GM23338 (cell line): ENCODE measurements at regions not wholly inside any gene's neighbourhood (a gene's known extent, or its start where the extent isn't known, plus 50 kb on each side); places are given as distances from the start of the nearest gene placed in this dataset.

ENCODE experiments used
- ATAC-seq: fragments of 200-7000 bp; cut with Tn5 transposase; 3 replicates; pipeline ENCODE4 v1.9.1; 2020
- DNase-seq: peaks from one replicate; pipeline ENCODE4 v3.0.0-alpha.2; 2015; ENCODE audit warnings: low spot score
- H2AFZ ChIP-seq: fragments of 200-600 bp; sonication (generic); 2 replicates; pipeline ENCODE4 v1.8.0; 2016; ENCODE audit warnings: antibody characterized with exemption, mild to moderate bottlenecking, moderate library complexity
- H3F3A ChIP-seq: fragments of 200-600 bp; sonication (generic); replicated peaks from 2 replicates; pipeline ENCODE4 v1.8.0; 2017; ENCODE audit warnings: antibody characterized with exemption, mixed run types, low read depth
- H3K27ac ChIP-seq: fragments of 200-600 bp; sonication (generic); 2 replicates; pipeline ENCODE4 v1.6.1; 2016; ENCODE audit warnings: low read depth
- H3K27me3 ChIP-seq: fragments of 200-600 bp; sonication (generic); 2 replicates; pipeline ENCODE4 v1.8.0; 2016; ENCODE audit warnings: mild to moderate bottlenecking, mixed run types, moderate library complexity; ENCODE audit not compliant: insufficient read depth
- H3K36me3 ChIP-seq: fragments of 200-600 bp; sonication (generic); 2 replicates; pipeline ENCODE4 v1.8.0; 2016; ENCODE audit warnings: mild to moderate bottlenecking; ENCODE audit not compliant: insufficient read depth
- H3K4me1 ChIP-seq: fragments of 200-600 bp; sonication (generic); 2 replicates; pipeline ENCODE4 v1.8.0; 2016; ENCODE audit warnings: mild to moderate bottlenecking, moderate library complexity; ENCODE audit not compliant: insufficient read depth
- H3K4me2 ChIP-seq: fragments of 200-600 bp; sonication (generic); 2 replicates; pipeline ENCODE4 v1.7.1; 2017; ENCODE audit warnings: mixed run types
- H3K4me3 ChIP-seq: fragments of 200-600 bp; sonication (generic); 2 replicates; pipeline ENCODE4 v1.6.1; 2016; ENCODE audit warnings: mixed run types
- H3K79me2 ChIP-seq: fragments of 200-600 bp; sonication (generic); replicated peaks from 2 replicates; pipeline ENCODE4 v1.8.0; 2017; ENCODE audit warnings: mild to moderate bottlenecking; ENCODE audit not compliant: insufficient read depth
- H3K9me2 ChIP-seq: fragments of 200-600 bp; sonication (generic); 2 replicates; pipeline ENCODE4 v1.8.0; 2017; ENCODE audit not compliant: insufficient read depth
- H4K20me1 ChIP-seq: fragments of 200-600 bp; sonication (generic); replicated peaks from 2 replicates; pipeline ENCODE4 v1.8.0; 2017; ENCODE audit warnings: mild to moderate bottlenecking; ENCODE audit not compliant: insufficient read depth
- H3K27ac Mint-ChIP-seq: 2 replicates; pipeline ENCODE4 v1.8.0; 2020; ENCODE audit warnings: inconsistent platforms, mild to moderate bottlenecking, moderate library complexity, mixed read lengths
- H3K27me3 Mint-ChIP-seq: 3 replicates; pipeline ENCODE4 v1.8.0; 2022; ENCODE audit warnings: low read depth, mild to moderate bottlenecking, moderate library complexity, mixed read lengths, inconsistent platforms; ENCODE audit not compliant: insufficient read depth, poor library complexity
- H3K36me3 Mint-ChIP-seq: 3 replicates; pipeline ENCODE4 v1.8.0; 2021; ENCODE audit warnings: low read depth, mild to moderate bottlenecking, inconsistent platforms, moderate library complexity, mixed read lengths
- H3K4me1 Mint-ChIP-seq: 3 replicates; pipeline ENCODE4 v1.8.0; 2020; ENCODE audit warnings: mild to moderate bottlenecking, inconsistent platforms, mixed read lengths
- H3K4me3 Mint-ChIP-seq: 3 replicates; pipeline ENCODE4 v1.8.0; 2021; ENCODE audit warnings: moderate library complexity, mild to moderate bottlenecking, inconsistent platforms, mixed read lengths
- H3K9me3 Mint-ChIP-seq: 3 replicates; pipeline ENCODE4 v1.8.0; 2020; ENCODE audit warnings: moderate library complexity, mild to moderate bottlenecking, inconsistent platforms, mixed read lengths
- EZH2phosphoT487 ChIP-seq: fragments of 200-600 bp; sonication (generic); IDR thresholded peaks from one replicate; pipeline ENCODE4 v1.8.1; 2018; ENCODE audit warnings: antibody characterized with exemption; ENCODE audit not compliant: unreplicated experiment
- NANOG ChIP-seq: IDR thresholded peaks from 2 replicates; pipeline ENCODE4 v1.6.1; 2016; ENCODE audit warnings: antibody characterized with exemption, borderline replicate concordance
- POLR2AphosphoS5 ChIP-seq: IDR thresholded peaks from 2 replicates; pipeline ENCODE4 v1.6.1; 2016; ENCODE audit warnings: antibody characterized with exemption, low read depth
- STAT1 ChIP-seq: IDR thresholded peaks from one replicate; pipeline ENCODE4 v1.6.1; 2016; ENCODE audit warnings: antibody characterized with exemption; ENCODE audit not compliant: unreplicated experiment
- ZNF114 ChIP-seq: fragments of 250-450 bp; sonication (Bioruptor Pico); IDR thresholded peaks from 2 replicates; pipeline ENCODE4 v1.5.0; 2020; ENCODE audit warnings: mild to moderate bottlenecking, moderate library complexity
- ZNF331 ChIP-seq: fragments of 250-450 bp; sonication (Bioruptor Pico); IDR thresholded peaks from 2 replicates; pipeline ENCODE4 v1.5.0; 2020; ENCODE audit warnings: low read depth, mild to moderate bottlenecking, moderate library complexity
- ZNF462 ChIP-seq: fragments of 250-450 bp; sonication (Bioruptor Pico); IDR thresholded peaks from 2 replicates; pipeline ENCODE4 v1.5.0; 2020; ENCODE audit warnings: mild to moderate bottlenecking, moderate library complexity
- TF ChIP-seq, protein P1 (sequence below): IDR thresholded peaks from one replicate; pipeline ENCODE4 v1.6.1; 2018; ENCODE audit warnings: antibody characterized with exemption; ENCODE audit not compliant: unreplicated experiment
- TF ChIP-seq, protein P2 (sequence below): IDR thresholded peaks from 2 replicates; pipeline ENCODE4 v1.6.1; 2016; ENCODE audit warnings: antibody characterized with exemption
- TF ChIP-seq, protein P3 (sequence below), 2 experiments: fragments of 200-600 bp in 1 of 2; sonication (generic) in 1 of 2; conservative IDR thresholded peaks; 2 replicates each; pipeline versions ENCODE4 v1.5.1 to v1.6.1; 2016 to 2017; ENCODE audit warnings: antibody characterized with exemption in 2 of 2, low read depth in 2 of 2, mild to moderate bottlenecking in 2 of 2, moderate library complexity in 1 of 2

DNA sequence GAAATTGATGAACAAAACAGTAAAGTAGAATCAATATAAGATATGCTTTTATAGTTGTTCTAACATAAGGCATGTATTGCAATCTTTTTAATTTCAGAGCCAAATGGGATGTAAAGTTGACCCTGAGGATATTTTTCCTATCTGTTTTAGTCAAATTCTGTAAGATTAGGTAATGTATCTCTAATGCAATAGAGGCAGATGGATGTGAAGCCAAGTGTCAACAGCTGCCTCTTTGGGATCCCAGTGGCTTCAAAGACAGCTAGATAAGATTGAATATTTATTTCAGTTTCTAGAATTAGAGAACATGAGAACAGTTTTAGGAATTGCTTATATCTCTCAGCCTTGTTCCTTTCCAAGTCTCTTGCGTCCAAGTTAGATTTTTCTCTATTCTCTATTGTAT is 208.3 kb downstream of the DNAJB9 start (continued):
- TF ChIP-seq, protein P1, sequence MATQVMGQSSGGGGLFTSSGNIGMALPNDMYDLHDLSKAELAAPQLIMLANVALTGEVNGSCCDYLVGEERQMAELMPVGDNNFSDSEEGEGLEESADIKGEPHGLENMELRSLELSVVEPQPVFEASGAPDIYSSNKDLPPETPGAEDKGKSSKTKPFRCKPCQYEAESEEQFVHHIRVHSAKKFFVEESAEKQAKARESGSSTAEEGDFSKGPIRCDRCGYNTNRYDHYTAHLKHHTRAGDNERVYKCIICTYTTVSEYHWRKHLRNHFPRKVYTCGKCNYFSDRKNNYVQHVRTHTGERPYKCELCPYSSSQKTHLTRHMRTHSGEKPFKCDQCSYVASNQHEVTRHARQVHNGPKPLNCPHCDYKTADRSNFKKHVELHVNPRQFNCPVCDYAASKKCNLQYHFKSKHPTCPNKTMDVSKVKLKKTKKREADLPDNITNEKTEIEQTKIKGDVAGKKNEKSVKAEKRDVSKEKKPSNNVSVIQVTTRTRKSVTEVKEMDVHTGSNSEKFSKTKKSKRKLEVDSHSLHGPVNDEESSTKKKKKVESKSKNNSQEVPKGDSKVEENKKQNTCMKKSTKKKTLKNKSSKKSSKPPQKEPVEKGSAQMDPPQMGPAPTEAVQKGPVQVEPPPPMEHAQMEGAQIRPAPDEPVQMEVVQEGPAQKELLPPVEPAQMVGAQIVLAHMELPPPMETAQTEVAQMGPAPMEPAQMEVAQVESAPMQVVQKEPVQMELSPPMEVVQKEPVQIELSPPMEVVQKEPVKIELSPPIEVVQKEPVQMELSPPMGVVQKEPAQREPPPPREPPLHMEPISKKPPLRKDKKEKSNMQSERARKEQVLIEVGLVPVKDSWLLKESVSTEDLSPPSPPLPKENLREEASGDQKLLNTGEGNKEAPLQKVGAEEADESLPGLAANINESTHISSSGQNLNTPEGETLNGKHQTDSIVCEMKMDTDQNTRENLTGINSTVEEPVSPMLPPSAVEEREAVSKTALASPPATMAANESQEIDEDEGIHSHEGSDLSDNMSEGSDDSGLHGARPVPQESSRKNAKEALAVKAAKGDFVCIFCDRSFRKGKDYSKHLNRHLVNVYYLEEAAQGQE = no peak
- TF ChIP-seq EZH2phosphoT487 (no peak), ZNF331 (CRISPR knock-in tag) (no peak), POLR2AphosphoS5 (no peak)

DNA sequence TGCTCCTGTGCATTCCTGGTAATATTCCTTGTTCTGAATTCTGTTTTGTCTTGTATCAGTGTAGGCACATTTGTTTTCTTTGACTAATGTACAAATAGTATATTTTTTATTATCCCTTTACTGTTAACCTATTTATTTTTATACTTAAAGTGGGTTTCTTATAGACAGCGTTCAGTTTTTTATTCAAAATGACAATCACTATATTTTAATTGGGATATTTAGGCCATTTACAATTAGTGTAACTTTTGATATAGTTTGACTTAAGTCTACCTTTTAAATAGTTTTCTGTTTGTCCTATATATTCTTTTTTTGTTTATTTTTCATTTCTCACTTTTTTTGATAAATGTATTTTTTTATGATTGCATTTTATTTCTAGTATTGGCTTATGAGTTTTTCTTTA is 219.8 kb downstream of the DNAJB9 start:
- Histone ChIP-seq H3K27me3 (no peaks in the 10 kb centered on the region), H3F3A (no peaks in the 10 kb centered on the region), H4K20me1 (no peaks in the 10 kb centered on the region), H3K79me2 (no peaks in the 10 kb centered on the region), H3K4me3 (no peak overlapping the region), H3K36me3 (no peaks in the 10 kb centered on the region; the same call in 1 of the 2 replicates), H2AFZ (no peak overlapping the region), H3K9me2 (no peaks in the 10 kb centered on the region), H3K4me2 (no peak overlapping the region), H3K27ac (no peak overlapping the region), H3K4me1 (no peaks in the 10 kb centered on the region)
- Mint-ChIP-seq H3K27ac (no peak overlapping the region), H3K4me1 (no peaks in the 10 kb centered on the region), H3K27me3 (no peaks in the 10 kb centered on the region), H3K4me3 (no peak overlapping the region), H3K36me3 (peaks cover 6% of the 10 kb centered on the region; the same call in 2 of the 3 replicates), H3K9me3 (peaks cover 12% of the 10 kb centered on the region)
- DNase-seq (no peak), ATAC-seq (no peak)
- no peak for TF ChIP-seq NANOG
- no peak for TF ChIP-seq EZH2phosphoT487
- TF ChIP-seq STAT1 = no peak
- TF ChIP-seq ZNF462 (CRISPR knock-in tag) = no peak
- TF ChIP-seq, protein P2, sequence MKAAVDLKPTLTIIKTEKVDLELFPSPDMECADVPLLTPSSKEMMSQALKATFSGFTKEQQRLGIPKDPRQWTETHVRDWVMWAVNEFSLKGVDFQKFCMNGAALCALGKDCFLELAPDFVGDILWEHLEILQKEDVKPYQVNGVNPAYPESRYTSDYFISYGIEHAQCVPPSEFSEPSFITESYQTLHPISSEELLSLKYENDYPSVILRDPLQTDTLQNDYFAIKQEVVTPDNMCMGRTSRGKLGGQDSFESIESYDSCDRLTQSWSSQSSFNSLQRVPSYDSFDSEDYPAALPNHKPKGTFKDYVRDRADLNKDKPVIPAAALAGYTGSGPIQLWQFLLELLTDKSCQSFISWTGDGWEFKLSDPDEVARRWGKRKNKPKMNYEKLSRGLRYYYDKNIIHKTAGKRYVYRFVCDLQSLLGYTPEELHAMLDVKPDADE = no peak
- TF ChIP-seq, protein P3, sequence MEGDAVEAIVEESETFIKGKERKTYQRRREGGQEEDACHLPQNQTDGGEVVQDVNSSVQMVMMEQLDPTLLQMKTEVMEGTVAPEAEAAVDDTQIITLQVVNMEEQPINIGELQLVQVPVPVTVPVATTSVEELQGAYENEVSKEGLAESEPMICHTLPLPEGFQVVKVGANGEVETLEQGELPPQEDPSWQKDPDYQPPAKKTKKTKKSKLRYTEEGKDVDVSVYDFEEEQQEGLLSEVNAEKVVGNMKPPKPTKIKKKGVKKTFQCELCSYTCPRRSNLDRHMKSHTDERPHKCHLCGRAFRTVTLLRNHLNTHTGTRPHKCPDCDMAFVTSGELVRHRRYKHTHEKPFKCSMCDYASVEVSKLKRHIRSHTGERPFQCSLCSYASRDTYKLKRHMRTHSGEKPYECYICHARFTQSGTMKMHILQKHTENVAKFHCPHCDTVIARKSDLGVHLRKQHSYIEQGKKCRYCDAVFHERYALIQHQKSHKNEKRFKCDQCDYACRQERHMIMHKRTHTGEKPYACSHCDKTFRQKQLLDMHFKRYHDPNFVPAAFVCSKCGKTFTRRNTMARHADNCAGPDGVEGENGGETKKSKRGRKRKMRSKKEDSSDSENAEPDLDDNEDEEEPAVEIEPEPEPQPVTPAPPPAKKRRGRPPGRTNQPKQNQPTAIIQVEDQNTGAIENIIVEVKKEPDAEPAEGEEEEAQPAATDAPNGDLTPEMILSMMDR (conservative IDR thresholded peaks at IDR 0.05; ENCODE audit: low read depth in 2 of 2) = no peak
- no peak for TF ChIP-seq ZNF331 (CRISPR knock-in tag)
- no peak for TF ChIP-seq ZNF114
